HEK293T (cell line): ENCODE measurements at regions not wholly inside any gene's neighbourhood (a gene's known extent, or its start where the extent isn't known, plus 50 kb on each side); places are given as distances from the start of the nearest gene placed in this dataset.

Experiments
- ARNT ChIP-seq: fragments of 450-650 bp; IDR thresholded peaks from 2 replicates; pipeline ENCODE4 v1.6.1; 2017; ENCODE audit warnings: mild to moderate bottlenecking
- BHLHE40 ChIP-seq: fragments of 450-650 bp; IDR thresholded peaks from 2 replicates; pipeline ENCODE4 v1.6.1; 2016; ENCODE audit warnings: mild to moderate bottlenecking, moderate library complexity, borderline replicate concordance
- ELF4 ChIP-seq: fragments of 450-650 bp; IDR thresholded peaks from 2 replicates; pipeline ENCODE4 v1.6.1; 2017; ENCODE audit warnings: antibody characterized with exemption
- FOXA1 ChIP-seq: fragments of 450-650 bp; IDR thresholded peaks from 2 replicates; pipeline ENCODE4 v1.6.1; 2016; ENCODE audit warnings: mild to moderate bottlenecking
- HDGF ChIP-seq: fragments of 450-650 bp; IDR thresholded peaks from 2 replicates; pipeline ENCODE4 v1.6.1; 2017; ENCODE audit warnings: antibody characterized with exemption, borderline replicate concordance
- L3MBTL2 ChIP-seq: fragments of 450-650 bp; conservative IDR thresholded peaks from 2 replicates; pipeline ENCODE4 v1.6.1; 2016; ENCODE audit warnings: mild to moderate bottlenecking
- LEF1 ChIP-seq: fragments of 450-650 bp; IDR thresholded peaks from 2 replicates; pipeline ENCODE4 v1.6.1; 2017; ENCODE audit warnings: mild to moderate bottlenecking, borderline replicate concordance
- NFRKB ChIP-seq: fragments of 450-650 bp; IDR thresholded peaks from 2 replicates; pipeline ENCODE4 v1.6.1; 2016; ENCODE audit warnings: mild to moderate bottlenecking, moderate library complexity
- PKNOX1 ChIP-seq: fragments of 450-650 bp; IDR thresholded peaks from 2 replicates; pipeline ENCODE4 v1.6.1; 2016
- SP1 ChIP-seq: fragments of 450-650 bp; IDR thresholded peaks from 2 replicates; pipeline ENCODE4 v1.6.1; 2017
- SUZ12 ChIP-seq: fragments of 450-650 bp; IDR thresholded peaks from 2 replicates; pipeline ENCODE4 v1.6.1; 2016; ENCODE audit warnings: mild to moderate bottlenecking

GRCh38 chr10:22054961-22055360 lies 51.4 kb upstream of the DNAJC1 start:
- TF ChIP-seq ELF4: no peak
- no peak for TF ChIP-seq HDGF
- no peak for TF ChIP-seq SUZ12
- no peak for TF ChIP-seq SP1
- no peak for TF ChIP-seq PKNOX1
- TF ChIP-seq ARNT: no peak
- no peak for TF ChIP-seq LEF1
- no peak for TF ChIP-seq BHLHE40
- TF ChIP-seq NFRKB: no peak
- TF ChIP-seq L3MBTL2: no peak
- no peak for TF ChIP-seq FOXA1
